ENCODE measurements at regions not wholly inside any gene's neighbourhood (a gene's known extent, or its start where the extent isn't known, plus 50 kb on each side); places are given as distances from the start of the nearest gene placed in this dataset.

- no peaks in the 10 kb centered on the region for H3K36me3 ChIP-seq
- no peak overlapping the region for H3K4me3 ChIP-seq
- TF ChIP-seq POLR2A (IDR thresholded peaks at IDR 0.05), result no peak
- no peak overlapping the region for H3K27ac ChIP-seq
- no peaks in the 10 kb centered on the region for H3K9me3 ChIP-seq
- DNase-seq, result no peak
- no peaks in the 10 kb centered on the region for H3K27me3 ChIP-seq
- no peaks in the 10 kb centered on the region for H3K4me1 ChIP-seq
Observed at GRCh38 chr15:70387081-70387480, 289.4 kb upstream of the TLE3 start.

- H3K9me3 ChIP-seq, result no peaks in the 10 kb centered on the region
- no peaks in the 10 kb centered on the region for H3K4me1 ChIP-seq
- H3K4me3 ChIP-seq, result no peak overlapping the region
- no peak overlapping the region for H3K27ac ChIP-seq
- no peak for TF ChIP-seq POLR2A (IDR thresholded peaks at IDR 0.05)
- no peak for TF ChIP-seq CTCF (IDR thresholded peaks at IDR 0.05)
- H3K36me3 ChIP-seq, result no peaks in the 10 kb centered on the region
- H3K27me3 ChIP-seq, result no peaks in the 10 kb centered on the region
- no peak for DNase-seq
Observed at GRCh38 chr15:70385711-70386110, 288.0 kb upstream of the TLE3 start.

- no peaks in the 10 kb centered on the region for H3K36me3 ChIP-seq
- H3K4me1 ChIP-seq, result no peaks in the 10 kb centered on the region
- no peak overlapping the region for H3K4me3 ChIP-seq
- no peak for DNase-seq
- no peaks in the 10 kb centered on the region for H3K9me3 ChIP-seq
- no peak overlapping the region for H3K27ac ChIP-seq
- TF ChIP-seq CTCF (IDR thresholded peaks at IDR 0.05) (no peak), POLR2A (IDR thresholded peaks at IDR 0.05) (no peak)
- H3K27me3 ChIP-seq, result no peaks in the 10 kb centered on the region
Observed at GRCh38 chr15:70385052-70385451, 287.3 kb upstream of the TLE3 start.

- Histone ChIP-seq H3K4me1 (no peaks in the 10 kb centered on the region), H3K27ac (no peak overlapping the region), H3K9me3 (no peaks in the 10 kb centered on the region), H3K4me3 (no peak overlapping the region), H3K27me3 (no peaks in the 10 kb centered on the region), H3K36me3 (no peaks in the 10 kb centered on the region)
- TF ChIP-seq POLR2A (IDR thresholded peaks at IDR 0.05) (no peak), CTCF (IDR thresholded peaks at IDR 0.05) (no peak)
- no peak for DNase-seq
Observed at GRCh38 chr15:70383856-70384255, 286.1 kb upstream of the TLE3 start.

- TF ChIP-seq CTCF (IDR thresholded peaks at IDR 0.05) (no peak), POLR2A (IDR thresholded peaks at IDR 0.05) (no peak)
- Histone ChIP-seq H3K36me3 (no peaks in the 10 kb centered on the region), H3K27me3 (no peaks in the 10 kb centered on the region), H3K4me1 (no peaks in the 10 kb centered on the region), H3K9me3 (no peaks in the 10 kb centered on the region), H3K27ac (no peak overlapping the region), H3K4me3 (no peak overlapping the region)
- DNase-seq, result no peak
Observed at GRCh38 chr15:70382762-70383458, 285.2 kb upstream of the TLE3 start.

GRCh38 chr15:70382009-70382749, 284.5 kb upstream of the TLE3 start:
- Histone ChIP-seq H3K27me3 (no peaks in the 10 kb centered on the region), H3K36me3 (no peaks in the 10 kb centered on the region), H3K4me1 (no peaks in the 10 kb centered on the region), H3K27ac (no peak overlapping the region), H3K9me3 (no peaks in the 10 kb centered on the region), H3K4me3 (no peak overlapping the region)
- no peak for TF ChIP-seq CTCF (IDR thresholded peaks at IDR 0.05)
- TF ChIP-seq POLR2A (IDR thresholded peaks at IDR 0.05), result no peak
- DNase-seq, result no peak
